ENCODE measurements at regions not wholly inside any gene's neighbourhood (a gene's known extent, or its start where the extent isn't known, plus 50 kb on each side); places are given as distances from the start of the nearest gene placed in this dataset.

- ATAC-seq (ENCODE audit: low FRiP score): no peak
- DNase-seq (ENCODE audit: low spot score): no peak
- no peak for TF ChIP-seq CTCF (IDR thresholded peaks at IDR 0.05)
These were observed 83.3 kb upstream of the FOXN3 start for GRCh38 chr14:89500303-89500702.

- DNase-seq (ENCODE audit: low spot score) (no peak), ATAC-seq (ENCODE audit: low FRiP score) (no peak)
- no peak for TF ChIP-seq CTCF (IDR thresholded peaks at IDR 0.05)
These were observed 81.8 kb upstream of the FOXN3 start for GRCh38 chr14:89498878-89499277.

- TF ChIP-seq CTCF (IDR thresholded peaks at IDR 0.05): no peak
- DNase-seq (ENCODE audit: low spot score) (no peak), ATAC-seq (ENCODE audit: low FRiP score) (no peak)
These were observed 78.7 kb upstream of the FOXN3 start for GRCh38 chr14:89495718-89496117.

- ATAC-seq (ENCODE audit: low FRiP score) (no peak), DNase-seq (ENCODE audit: low spot score) (no peak)
- TF ChIP-seq CTCF (IDR thresholded peaks at IDR 0.05): no peak
These were observed 77.0 kb upstream of the FOXN3 start for GRCh38 chr14:89493877-89494634.

GRCh38 chr14:89493406-89493805 lies 76.4 kb upstream of the FOXN3 start:
- DNase-seq (ENCODE audit: low spot score): no peak
- ATAC-seq (ENCODE audit: low FRiP score): no peak
- no peak for TF ChIP-seq CTCF (IDR thresholded peaks at IDR 0.05)

- TF ChIP-seq CTCF (IDR thresholded peaks at IDR 0.05): no peak
- DNase-seq (ENCODE audit: low spot score) (no peak), ATAC-seq (ENCODE audit: low FRiP score) (no peak)
These were observed 74.8 kb upstream of the FOXN3 start for GRCh38 chr14:89491711-89492381.

GRCh38 chr14:89490466-89490865 lies 73.4 kb upstream of the FOXN3 start:
- no peak for ATAC-seq (ENCODE audit: low FRiP score)
- no peak for TF ChIP-seq CTCF (IDR thresholded peaks at IDR 0.05)
- DNase-seq (ENCODE audit: low spot score): no peak
